C4-2B (cell line): ENCODE measurements at regions not wholly inside any gene's neighbourhood (a gene's known extent, or its start where the extent isn't known, plus 50 kb on each side); places are given as distances from the start of the nearest gene placed in this dataset.

ENCODE experiments used
- ZFX ChIP-seq: fragments of 450-650 bp; IDR thresholded peaks from 2 replicates; pipeline ENCODE4 v1.6.1; 2017
- TF ChIP-seq, protein P1 (sequence below): fragments of 450-650 bp; conservative IDR thresholded peaks from 2 replicates; pipeline ENCODE4 v1.5.1; 2017; ENCODE audit warnings: mild to moderate bottlenecking

DNA sequence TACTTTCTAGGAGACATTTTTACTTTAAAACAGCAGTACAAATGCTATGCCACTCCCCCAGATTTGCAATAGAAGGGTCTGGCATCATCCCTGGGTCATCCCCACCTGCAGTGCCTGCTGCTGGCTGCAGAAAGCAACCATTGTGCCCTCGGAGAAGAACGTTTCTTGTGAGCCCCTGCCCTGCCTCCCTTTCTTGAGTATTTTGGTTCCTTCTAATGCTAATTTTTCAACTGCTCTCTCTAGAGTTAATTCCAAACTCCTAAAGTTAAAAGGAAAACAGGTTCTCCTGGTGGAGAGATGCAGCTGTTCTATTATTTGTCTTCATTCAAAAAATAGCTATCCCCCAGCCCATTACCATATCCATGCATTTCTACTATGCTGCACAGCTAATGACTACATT, 107.1 kb downstream of the IDS start:
- TF ChIP-seq, protein P1, sequence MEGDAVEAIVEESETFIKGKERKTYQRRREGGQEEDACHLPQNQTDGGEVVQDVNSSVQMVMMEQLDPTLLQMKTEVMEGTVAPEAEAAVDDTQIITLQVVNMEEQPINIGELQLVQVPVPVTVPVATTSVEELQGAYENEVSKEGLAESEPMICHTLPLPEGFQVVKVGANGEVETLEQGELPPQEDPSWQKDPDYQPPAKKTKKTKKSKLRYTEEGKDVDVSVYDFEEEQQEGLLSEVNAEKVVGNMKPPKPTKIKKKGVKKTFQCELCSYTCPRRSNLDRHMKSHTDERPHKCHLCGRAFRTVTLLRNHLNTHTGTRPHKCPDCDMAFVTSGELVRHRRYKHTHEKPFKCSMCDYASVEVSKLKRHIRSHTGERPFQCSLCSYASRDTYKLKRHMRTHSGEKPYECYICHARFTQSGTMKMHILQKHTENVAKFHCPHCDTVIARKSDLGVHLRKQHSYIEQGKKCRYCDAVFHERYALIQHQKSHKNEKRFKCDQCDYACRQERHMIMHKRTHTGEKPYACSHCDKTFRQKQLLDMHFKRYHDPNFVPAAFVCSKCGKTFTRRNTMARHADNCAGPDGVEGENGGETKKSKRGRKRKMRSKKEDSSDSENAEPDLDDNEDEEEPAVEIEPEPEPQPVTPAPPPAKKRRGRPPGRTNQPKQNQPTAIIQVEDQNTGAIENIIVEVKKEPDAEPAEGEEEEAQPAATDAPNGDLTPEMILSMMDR: no peak
- TF ChIP-seq ZFX: no peak
